ENCODE measurements at regions not wholly inside any gene's neighbourhood (a gene's known extent, or its start where the extent isn't known, plus 50 kb on each side); places are given as distances from the start of the nearest gene placed in this dataset.

GRCh38 chr5:61731267-61731945 is 399.3 kb downstream of the ZSWIM6 start:
- TF ChIP-seq CTCF (IDR thresholded peaks at IDR 0.05; ENCODE audit: low read length) (no peak), EZH2 (optimal IDR thresholded peaks at IDR 0.05; ENCODE audit: low read depth, low read length) (no peak), EZH2phosphoT487 (IDR thresholded peaks at IDR 0.05; ENCODE audit: low read length) (no peak)
